ENCODE measurements at regions not wholly inside any gene's neighbourhood (a gene's known extent, or its start where the extent isn't known, plus 50 kb on each side); places are given as distances from the start of the nearest gene placed in this dataset.

GRCh38 chr3:64909757-64910467 lies 222.1 kb upstream of the ADAMTS9 start:
- Histone ChIP-seq H3K4me1 (peaks cover 0 to 28% (median 4%) of the 10 kb centered on the region in 4 donors), H3K36me3 (no peaks in the 10 kb centered on the region), H3K9me3 (no peaks in the 10 kb centered on the region), H3K27me3 (no peaks in the 10 kb centered on the region), H3K4me3 (no peak overlapping the region), H3K27ac (replicated peaks in 1 of 4) (no peak overlapping the region)
- TF ChIP-seq POLR2A (IDR thresholded peaks at IDR 0.05; ENCODE audit: low read depth) (no peak), POLR2AphosphoS5 (IDR thresholded peaks at IDR 0.05) (no peak), EP300 (IDR thresholded peaks at IDR 0.05) (no peak)
- TF ChIP-seq, protein P1, sequence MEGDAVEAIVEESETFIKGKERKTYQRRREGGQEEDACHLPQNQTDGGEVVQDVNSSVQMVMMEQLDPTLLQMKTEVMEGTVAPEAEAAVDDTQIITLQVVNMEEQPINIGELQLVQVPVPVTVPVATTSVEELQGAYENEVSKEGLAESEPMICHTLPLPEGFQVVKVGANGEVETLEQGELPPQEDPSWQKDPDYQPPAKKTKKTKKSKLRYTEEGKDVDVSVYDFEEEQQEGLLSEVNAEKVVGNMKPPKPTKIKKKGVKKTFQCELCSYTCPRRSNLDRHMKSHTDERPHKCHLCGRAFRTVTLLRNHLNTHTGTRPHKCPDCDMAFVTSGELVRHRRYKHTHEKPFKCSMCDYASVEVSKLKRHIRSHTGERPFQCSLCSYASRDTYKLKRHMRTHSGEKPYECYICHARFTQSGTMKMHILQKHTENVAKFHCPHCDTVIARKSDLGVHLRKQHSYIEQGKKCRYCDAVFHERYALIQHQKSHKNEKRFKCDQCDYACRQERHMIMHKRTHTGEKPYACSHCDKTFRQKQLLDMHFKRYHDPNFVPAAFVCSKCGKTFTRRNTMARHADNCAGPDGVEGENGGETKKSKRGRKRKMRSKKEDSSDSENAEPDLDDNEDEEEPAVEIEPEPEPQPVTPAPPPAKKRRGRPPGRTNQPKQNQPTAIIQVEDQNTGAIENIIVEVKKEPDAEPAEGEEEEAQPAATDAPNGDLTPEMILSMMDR (IDR thresholded peaks at IDR 0.05), result no peak
- intact Hi-C loops (cut with DNase I), result no loop called here
- no peak for DNase-seq (ENCODE audit: extremely low spot score)
- WGBS, result 84% methylated on average over 4 of the region's 4 CpGs

GRCh38 chr3:64909011-64909410 lies 221.2 kb upstream of the ADAMTS9 start:
- no peak overlapping the region for H3K4me3 ChIP-seq
- H3K27me3 ChIP-seq, result no peaks in the 10 kb centered on the region
- DNase-seq (ENCODE audit: extremely low spot score), result no peak
- H3K27ac ChIP-seq (replicated peaks in 1 of 4), result peak overlapping the region in 2 of 4 donors; percentile 8 to 23
- WGBS, result 92% methylated on average over 8 of the region's 8 CpGs
- peaks cover 0 to 28% (median 4%) of the 10 kb centered on the region in 4 donors for H3K4me1 ChIP-seq
- intact Hi-C loops (cut with DNase I), result no loop called here
- TF ChIP-seq POLR2AphosphoS5 (IDR thresholded peaks at IDR 0.05) (no peak), EP300 (IDR thresholded peaks at IDR 0.05) (no peak), POLR2A (IDR thresholded peaks at IDR 0.05; ENCODE audit: low read depth) (no peak)
- TF ChIP-seq, protein P1 (IDR thresholded peaks at IDR 0.05), result no peak
- H3K36me3 ChIP-seq, result no peaks in the 10 kb centered on the region
- no peaks in the 10 kb centered on the region for H3K9me3 ChIP-seq

- H3K36me3 ChIP-seq, result no peaks in the 10 kb centered on the region
- WGBS, result 60% methylated on average over 5 of the region's 5 CpGs
- peaks cover 1 to 30% (median 10%) of the 10 kb centered on the region in 4 donors for H3K4me1 ChIP-seq
- intact Hi-C loops (cut with DNase I), result no loop called here
- TF ChIP-seq POLR2AphosphoS5 (IDR thresholded peaks at IDR 0.05), result peak; percentile 24 to 44
- TF ChIP-seq, protein P1 (IDR thresholded peaks at IDR 0.05), result no peak
- H3K9me3 ChIP-seq, result no peaks in the 10 kb centered on the region
- H3K4me3 ChIP-seq, result no peak overlapping the region
- DNase-seq (ENCODE audit: extremely low spot score), result no peak
- peak overlapping the region in 1 of 4 donors; percentile 23 for H3K27ac ChIP-seq (replicated peaks in 1 of 4)
- no peaks in the 10 kb centered on the region for H3K27me3 ChIP-seq
Measured at GRCh38 chr3:64908251-64908685, 220.5 kb upstream of the ADAMTS9 start.

- H3K36me3 ChIP-seq, result no peaks in the 10 kb centered on the region
- no peak overlapping the region for H3K27ac ChIP-seq (replicated peaks in 1 of 4)
- peaks cover 24 to 50% (median 31%) of the 10 kb centered on the region in 4 donors for H3K4me1 ChIP-seq
- TF ChIP-seq POLR2A (IDR thresholded peaks at IDR 0.05; ENCODE audit: low read depth), result no peak
- DNase-seq (ENCODE audit: extremely low spot score), result no peak
- no peaks in the 10 kb centered on the region for H3K27me3 ChIP-seq
- H3K9me3 ChIP-seq, result no peaks in the 10 kb centered on the region
- 84% methylated on average over 7 of the region's 7 CpGs for WGBS
- H3K4me3 ChIP-seq, result no peak overlapping the region
- intact Hi-C loops (cut with DNase I), result no loop called here
Measured at GRCh38 chr3:64905906-64906410, 218.2 kb upstream of the ADAMTS9 start.

DNA sequence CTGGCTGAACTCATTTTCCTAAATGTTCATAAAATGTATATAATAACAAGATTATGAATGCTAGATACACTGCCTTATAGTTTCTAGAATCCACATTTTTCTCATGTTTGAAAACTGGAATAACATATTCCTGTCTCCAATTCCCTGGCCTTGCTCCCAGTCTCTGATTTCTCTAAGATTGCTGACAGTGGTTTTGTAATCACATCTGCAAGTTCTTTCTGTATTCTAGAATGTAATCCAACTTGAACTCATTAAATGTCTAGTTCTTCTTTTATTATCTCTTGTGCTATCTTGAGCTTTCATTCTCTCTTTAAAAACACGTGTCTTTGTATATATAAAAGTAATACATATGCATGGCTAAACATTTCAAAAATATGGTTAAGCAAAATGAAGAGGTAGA lies 215.2 kb upstream of the ADAMTS9 start:
- WGBS, result 25% methylated on average over 1 of the region's 1 CpG
- TF ChIP-seq, protein P1 (IDR thresholded peaks at IDR 0.05), result no peak
- TF ChIP-seq POLR2AphosphoS5 (IDR thresholded peaks at IDR 0.05), result no peak
- Histone ChIP-seq H3K4me3 (no peak overlapping the region), H3K27me3 (no peaks in the 10 kb centered on the region), H3K4me1 (peaks cover 35 to 44% (median 40%) of the 10 kb centered on the region in 4 donors), H3K27ac (replicated peaks in 1 of 4) (no peak overlapping the region), H3K36me3 (no peaks in the 10 kb centered on the region), H3K9me3 (no peaks in the 10 kb centered on the region)
- intact Hi-C loops (cut with DNase I), result no loop called here
- DNase-seq (ENCODE audit: extremely low spot score), result peak; percentile 14
